PC-9 (cell line): ENCODE measurements at regions not wholly inside any gene's neighbourhood (a gene's known extent, or its start where the extent isn't known, plus 50 kb on each side); places are given as distances from the start of the nearest gene placed in this dataset.

Experiments used
- BruUV-seq: library from RNA; stranded (reverse); fragments of 400-500 nt; replicated peaks from 2 replicates; lab custom pipeline; 2021; lab: Mats Ljungman, UMichigan
- CTCF ChIA-PET: fragments of 300-600 bp; sonication (Branson Sonifier 250); formaldehyde crosslinking; loops from one replicate; lab custom pipeline; 2022; ENCODE audit warnings: antibody characterized with exemption; lab: Charles Lee
- POLR2A ChIA-PET: fragments of 300-600 bp; sonication (Branson Sonifier 250); formaldehyde crosslinking; loops from one replicate; lab custom pipeline; 2022; ENCODE audit warnings: antibody characterized with exemption; ENCODE audit not compliant: unreplicated experiment; lab: Charles Lee
- DNase-seq, 2 experiments: peaks; one replicate each; pipeline versions ENCODE4 v3.0.0 to v3.0.0-alpha.2; 2015 to 2022; ENCODE audit warnings: mixed read lengths in 1 of 2
- H2AFZ ChIP-seq: fragments of 200-600 bp; sonication (generic); 2 replicates; pipeline ENCODE4 v1.8.1; 2017; ENCODE audit warnings: antibody characterized with exemption
- H3F3A ChIP-seq: fragments of 200-600 bp; sonication (generic); 2 replicates; pipeline ENCODE4 v1.8.1; 2017; ENCODE audit warnings: antibody characterized with exemption, mild to moderate bottlenecking, low read depth; ENCODE audit not compliant: insufficient read depth
- H3K27ac ChIP-seq: fragments of 200-600 bp; sonication (generic); 2 replicates; pipeline ENCODE4 v1.6.1; 2016; ENCODE audit warnings: mixed run types
- H3K27me3 ChIP-seq: fragments of 200-600 bp; sonication (generic); 2 replicates; pipeline ENCODE4 v1.6.1; 2016; ENCODE audit warnings: low read depth, mixed run types; ENCODE audit not compliant: insufficient read depth
- H3K36me3 ChIP-seq: fragments of 200-600 bp; sonication (generic); 2 replicates; pipeline ENCODE4 v1.6.1; 2016; ENCODE audit warnings: low read depth, mixed run types
- H3K4me1 ChIP-seq: fragments of 200-600 bp; sonication (generic); replicated peaks from 2 replicates; pipeline ENCODE4 v1.6.1; 2016; ENCODE audit warnings: mixed run types; ENCODE audit not compliant: insufficient read depth
- H3K4me2 ChIP-seq: fragments of 200-600 bp; sonication (generic); 2 replicates; pipeline ENCODE4 v1.6.1; 2017; ENCODE audit warnings: mixed run types
- H3K4me3 ChIP-seq: fragments of 200-600 bp; sonication (generic); 2 replicates; pipeline ENCODE4 v1.6.1; 2016; ENCODE audit warnings: mixed run types
- H3K79me2 ChIP-seq: fragments of 200-600 bp; sonication (generic); 2 replicates; pipeline ENCODE4 v1.6.1; 2017; ENCODE audit warnings: low read depth, mixed run types
- H3K9me2 ChIP-seq: fragments of 200-600 bp; sonication (generic); 2 replicates; pipeline ENCODE4 v1.8.1; 2017; ENCODE audit warnings: mild to moderate bottlenecking; ENCODE audit not compliant: insufficient read depth
- H3K9me3 ChIP-seq: fragments of 200-600 bp; sonication (generic); 2 replicates; pipeline ENCODE4 v1.8.1; 2016; ENCODE audit warnings: low read depth; ENCODE audit not compliant: insufficient read depth
- H4K20me1 ChIP-seq: fragments of 200-600 bp; sonication (generic); 2 replicates; pipeline ENCODE4 v1.8.1; 2017; ENCODE audit not compliant: insufficient read depth
- CTCF ChIP-seq: fragments of 200-600 bp; sonication (generic); conservative IDR thresholded peaks from 2 replicates; pipeline ENCODE4 v1.6.1; 2017; ENCODE audit warnings: mixed run types, antibody characterized with exemption, mild to moderate bottlenecking, moderate library complexity
- EZH2 ChIP-seq: fragments of 200-600 bp; sonication (generic); IDR thresholded peaks from 2 replicates; pipeline ENCODE4 v1.8.0; 2017; ENCODE audit warnings: antibody characterized with exemption, low read depth
- intact Hi-C: fragments of 100-400 bp; cut with micrococcal nuclease; formaldehyde crosslinking; loops from one replicate; pipeline ENCODE4 v1.10.0; 2022; ENCODE audit not compliant: unreplicated experiment

DNA sequence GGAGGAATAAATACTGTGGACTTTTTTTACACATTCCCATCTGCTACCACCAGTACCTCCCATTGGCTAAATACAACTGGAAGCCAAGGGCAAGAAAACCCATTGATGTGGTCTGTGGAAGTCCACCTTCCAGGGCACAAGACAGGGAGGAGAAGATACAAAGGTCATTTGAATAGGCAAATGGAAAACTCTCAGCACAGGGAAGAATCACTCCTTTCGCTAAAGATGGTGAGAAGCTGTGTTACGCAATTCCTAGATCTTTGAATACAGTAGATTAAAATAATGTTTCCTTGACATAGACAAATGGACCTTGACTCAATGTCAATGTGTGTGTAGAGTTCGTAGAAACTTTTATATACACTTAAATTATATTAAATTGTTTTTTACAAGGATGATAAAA is 70.9 kb upstream of the ERBB4 start:
- H3K27ac ChIP-seq: no peak overlapping the region
- ChIA-PET POLR2A (no interaction called here), CTCF (no interaction called here)
- H3K27me3 ChIP-seq: no peaks in the 10 kb centered on the region
- H3K4me1 ChIP-seq: no peaks in the 10 kb centered on the region
- no TSS peak for BruUV-seq
- H3F3A ChIP-seq: no peaks in the 10 kb centered on the region
- intact Hi-C loops: no loop called here
- H3K4me3 ChIP-seq: no peak overlapping the region
- no peaks in the 10 kb centered on the region for H3K9me2 ChIP-seq
- H4K20me1 ChIP-seq: no peaks in the 10 kb centered on the region
- no peaks in the 10 kb centered on the region for H3K36me3 ChIP-seq
- DNase-seq: no peak
- no peak overlapping the region for H3K4me2 ChIP-seq
- no peak overlapping the region for H2AFZ ChIP-seq
- TF ChIP-seq EZH2: no peak
- no peak for TF ChIP-seq CTCF
- H3K79me2 ChIP-seq: no peaks in the 10 kb centered on the region
- no peaks in the 10 kb centered on the region for H3K9me3 ChIP-seq

- ChIA-PET POLR2A (no interaction called here), CTCF (no interaction called here)
- H3F3A ChIP-seq: no peaks in the 10 kb centered on the region
- no peaks in the 10 kb centered on the region for H3K27me3 ChIP-seq
- no peak overlapping the region for H3K4me3 ChIP-seq
- no peak overlapping the region for H3K27ac ChIP-seq
- TF ChIP-seq CTCF: no peak
- TF ChIP-seq EZH2: no peak
- H3K4me2 ChIP-seq: no peak overlapping the region
- intact Hi-C loops: no loop called here
- H3K9me3 ChIP-seq: no peaks in the 10 kb centered on the region
- H3K79me2 ChIP-seq: no peaks in the 10 kb centered on the region
- H4K20me1 ChIP-seq: no peaks in the 10 kb centered on the region
- DNase-seq: no peak
- no peak overlapping the region for H2AFZ ChIP-seq
- H3K9me2 ChIP-seq: no peaks in the 10 kb centered on the region
- no TSS peak for BruUV-seq
- no peaks in the 10 kb centered on the region for H3K36me3 ChIP-seq
- no peaks in the 10 kb centered on the region for H3K4me1 ChIP-seq
These were observed 68.5 kb upstream of the ERBB4 start for GRCh38 chr2:212607080-212607479.

DNA sequence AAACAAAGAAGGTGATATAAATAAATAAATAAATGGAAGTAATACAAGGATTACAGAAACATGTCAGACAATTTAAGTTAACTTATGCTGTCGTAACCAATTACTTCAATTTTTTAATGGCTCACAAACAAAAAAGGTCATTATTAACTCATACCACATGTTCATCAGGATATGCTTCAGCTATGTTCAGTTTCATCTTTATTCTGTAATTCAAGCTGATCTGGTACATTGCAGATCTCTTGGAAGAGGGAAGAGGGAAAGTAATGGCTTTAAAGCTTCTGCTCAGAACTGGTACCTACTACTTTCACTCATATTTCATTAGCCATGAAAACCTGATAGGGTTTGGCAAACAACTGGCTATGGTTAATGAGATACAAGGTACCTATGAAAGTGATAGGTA is 67.6 kb upstream of the ERBB4 start:
- Histone ChIP-seq H3K4me1 (no peaks in the 10 kb centered on the region), H3K27me3 (no peaks in the 10 kb centered on the region), H4K20me1 (no peaks in the 10 kb centered on the region), H3K4me2 (no peak overlapping the region), H3K4me3 (no peak overlapping the region), H3K36me3 (no peaks in the 10 kb centered on the region), H3K9me3 (no peaks in the 10 kb centered on the region), H3K9me2 (no peaks in the 10 kb centered on the region), H3F3A (no peaks in the 10 kb centered on the region), H3K79me2 (no peaks in the 10 kb centered on the region), H2AFZ (no peak overlapping the region), H3K27ac (no peak overlapping the region)
- ChIA-PET POLR2A (no interaction called here), CTCF (no interaction called here)
- no TSS peak for BruUV-seq
- intact Hi-C loops: no loop called here
- TF ChIP-seq EZH2 (no peak), CTCF (no peak)
- DNase-seq: no peak
